Fibroblast of lung (primary cell): ENCODE measurements at regions not wholly inside any gene's neighbourhood (a gene's known extent, or its start where the extent isn't known, plus 50 kb on each side); places are given as distances from the start of the nearest gene placed in this dataset.

Experiments
- EZH2 ChIP-seq: IDR thresholded peaks from 2 replicates; pipeline ENCODE4 v1.5.1; 2012; ENCODE audit warnings: low read length, control low read depth, mild to moderate bottlenecking; ENCODE audit errors: missing control alignments
- TF ChIP-seq, protein P1 (sequence below), 2 donors: IDR thresholded peaks in 1 of 2; conservative IDR thresholded peaks in 1 of 2; 1 replicate in 1 of 2; 2 replicates in 1 of 2; pipeline ENCODE4 v1.5.1; 2011 to 2012; ENCODE audit warnings: low read length in 2 of 2, control low read depth in 1 of 2, inconsistent platforms in 1 of 2, low read depth in 1 of 2, mild to moderate bottlenecking in 1 of 2

DNA sequence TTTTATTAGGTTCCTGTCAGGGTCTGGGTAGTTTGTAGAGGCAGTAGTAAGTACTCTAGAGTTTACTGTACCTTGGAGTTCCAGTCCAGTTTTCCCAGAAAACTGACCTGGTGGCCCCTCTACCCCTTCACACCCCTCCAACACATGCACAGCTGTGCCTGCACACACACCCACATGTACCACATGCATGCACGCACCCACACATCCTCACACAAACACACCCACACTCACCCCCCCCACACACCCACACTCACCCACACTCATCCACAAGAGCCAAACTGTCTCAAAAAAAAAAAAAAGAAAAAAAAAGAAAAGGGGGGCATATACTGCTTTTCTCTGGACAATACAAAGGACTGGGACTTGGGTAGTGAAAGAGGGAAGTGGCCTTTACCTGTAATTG is 570.5 kb downstream of the QKI start:
- TF ChIP-seq, protein P1, sequence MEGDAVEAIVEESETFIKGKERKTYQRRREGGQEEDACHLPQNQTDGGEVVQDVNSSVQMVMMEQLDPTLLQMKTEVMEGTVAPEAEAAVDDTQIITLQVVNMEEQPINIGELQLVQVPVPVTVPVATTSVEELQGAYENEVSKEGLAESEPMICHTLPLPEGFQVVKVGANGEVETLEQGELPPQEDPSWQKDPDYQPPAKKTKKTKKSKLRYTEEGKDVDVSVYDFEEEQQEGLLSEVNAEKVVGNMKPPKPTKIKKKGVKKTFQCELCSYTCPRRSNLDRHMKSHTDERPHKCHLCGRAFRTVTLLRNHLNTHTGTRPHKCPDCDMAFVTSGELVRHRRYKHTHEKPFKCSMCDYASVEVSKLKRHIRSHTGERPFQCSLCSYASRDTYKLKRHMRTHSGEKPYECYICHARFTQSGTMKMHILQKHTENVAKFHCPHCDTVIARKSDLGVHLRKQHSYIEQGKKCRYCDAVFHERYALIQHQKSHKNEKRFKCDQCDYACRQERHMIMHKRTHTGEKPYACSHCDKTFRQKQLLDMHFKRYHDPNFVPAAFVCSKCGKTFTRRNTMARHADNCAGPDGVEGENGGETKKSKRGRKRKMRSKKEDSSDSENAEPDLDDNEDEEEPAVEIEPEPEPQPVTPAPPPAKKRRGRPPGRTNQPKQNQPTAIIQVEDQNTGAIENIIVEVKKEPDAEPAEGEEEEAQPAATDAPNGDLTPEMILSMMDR (conservative IDR thresholded peaks at IDR 0.05 in 1 of 2, IDR thresholded peaks at IDR 0.05 in 1 of 2; ENCODE audit: low read depth in 1 of 2, low read length in 2 of 2): no peak
- no peak for TF ChIP-seq EZH2
